ENCODE measurements at regions not wholly inside any gene's neighbourhood (a gene's known extent, or its start where the extent isn't known, plus 50 kb on each side); places are given as distances from the start of the nearest gene placed in this dataset.

DNA sequence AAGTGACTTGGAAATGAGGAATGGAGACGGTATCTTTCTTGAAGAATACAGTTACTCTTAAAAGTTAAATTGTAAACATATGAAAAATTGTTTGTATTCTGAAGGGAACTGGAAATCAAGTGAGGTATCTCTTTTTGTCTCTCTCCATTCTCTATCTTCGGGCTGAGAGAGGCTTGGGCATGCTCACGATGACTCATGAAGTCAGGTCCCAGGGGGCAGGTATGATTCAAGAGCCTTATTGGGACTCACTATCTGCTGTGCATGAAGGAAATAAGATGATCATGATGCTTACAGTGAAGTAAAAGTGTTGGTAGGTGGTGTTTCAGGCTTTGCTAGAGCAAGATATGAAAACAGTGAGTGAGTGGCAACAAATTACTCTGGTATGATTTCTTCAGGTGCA, 200.4 kb upstream of the PITX2 start:
- no peak overlapping the region for H3K27ac ChIP-seq (ENCODE audit: low read depth, low read length, poor library complexity, severe bottlenecking)
- DNase-seq (ENCODE audit: low spot score), result no peak
- ChIA-PET CTCF (ENCODE audit: unreplicated experiment) (no interaction called here), POLR2A (interaction anchor here (0.5 kb wide), 1 partner anchor 1762 kb away, joined by 3 read pairs; no protein-coding TSS in a partner anchor)
- H3K9me3 ChIP-seq (ENCODE audit: low read length), result no peaks in the 10 kb centered on the region
- H3K4me2 ChIP-seq (ENCODE audit: low read length), result no peak overlapping the region
- H3K4me3 ChIP-seq (ENCODE audit: low read depth, low read length, poor library complexity, severe bottlenecking), result no peak overlapping the region
- intact Hi-C loops (cut with micrococcal nuclease; ENCODE audit: unreplicated experiment), result no loop called here
- H2AFZ ChIP-seq (ENCODE audit: low read length), result no peak overlapping the region
- no peaks in the 10 kb centered on the region for H3K36me3 ChIP-seq (ENCODE audit: insufficient read depth, low read length)
- H3K79me2 ChIP-seq (ENCODE audit: insufficient read depth, low read depth, low read length), result no peaks in the 10 kb centered on the region
- no TSS peak for BruUV-seq (replicated peaks)
- H3K9me2 ChIP-seq (ENCODE audit: insufficient read depth, low read length), result no peaks in the 10 kb centered on the region
- no peaks in the 10 kb centered on the region for H4K20me1 ChIP-seq (ENCODE audit: insufficient read depth, low read length)
- TF ChIP-seq, protein P1, sequence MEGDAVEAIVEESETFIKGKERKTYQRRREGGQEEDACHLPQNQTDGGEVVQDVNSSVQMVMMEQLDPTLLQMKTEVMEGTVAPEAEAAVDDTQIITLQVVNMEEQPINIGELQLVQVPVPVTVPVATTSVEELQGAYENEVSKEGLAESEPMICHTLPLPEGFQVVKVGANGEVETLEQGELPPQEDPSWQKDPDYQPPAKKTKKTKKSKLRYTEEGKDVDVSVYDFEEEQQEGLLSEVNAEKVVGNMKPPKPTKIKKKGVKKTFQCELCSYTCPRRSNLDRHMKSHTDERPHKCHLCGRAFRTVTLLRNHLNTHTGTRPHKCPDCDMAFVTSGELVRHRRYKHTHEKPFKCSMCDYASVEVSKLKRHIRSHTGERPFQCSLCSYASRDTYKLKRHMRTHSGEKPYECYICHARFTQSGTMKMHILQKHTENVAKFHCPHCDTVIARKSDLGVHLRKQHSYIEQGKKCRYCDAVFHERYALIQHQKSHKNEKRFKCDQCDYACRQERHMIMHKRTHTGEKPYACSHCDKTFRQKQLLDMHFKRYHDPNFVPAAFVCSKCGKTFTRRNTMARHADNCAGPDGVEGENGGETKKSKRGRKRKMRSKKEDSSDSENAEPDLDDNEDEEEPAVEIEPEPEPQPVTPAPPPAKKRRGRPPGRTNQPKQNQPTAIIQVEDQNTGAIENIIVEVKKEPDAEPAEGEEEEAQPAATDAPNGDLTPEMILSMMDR (conservative IDR thresholded peaks at IDR 0.05; ENCODE audit: low read length), result no peak
- no peak for TF ChIP-seq EZH2phosphoT487 (IDR thresholded peaks at IDR 0.05; ENCODE audit: borderline replicate concordance, low read depth, low read length)
- H3K4me1 ChIP-seq (ENCODE audit: insufficient read depth, low read length, poor library complexity, severe bottlenecking), result no peaks in the 10 kb centered on the region

DNA sequence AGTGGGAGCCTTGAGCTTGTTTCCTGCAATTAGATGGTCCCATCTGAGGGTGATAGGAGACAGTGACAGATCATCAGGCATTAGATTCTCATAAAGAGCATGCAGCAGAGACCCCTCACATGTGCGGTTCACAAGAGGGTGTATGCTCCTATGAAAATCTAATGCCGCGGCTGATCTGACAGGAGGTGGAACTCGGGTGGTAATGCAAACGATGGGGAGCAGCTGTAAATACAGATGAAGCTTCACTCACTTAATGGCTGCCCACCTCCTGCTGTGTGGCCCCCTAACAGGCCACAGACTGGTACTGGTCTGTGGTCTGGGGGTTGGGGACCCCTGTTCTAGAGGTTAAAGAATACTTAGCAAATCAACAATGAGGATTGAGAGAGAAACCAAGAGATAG, 201.5 kb upstream of the PITX2 start:
- ChIA-PET CTCF (ENCODE audit: unreplicated experiment) (no interaction called here), POLR2A (interaction anchor here (0.6 kb wide), 1 partner anchor 29 kb away, joined by 3 read pairs; no protein-coding TSS in a partner anchor)
- Histone ChIP-seq H3K9me2 (ENCODE audit: insufficient read depth, low read length) (no peaks in the 10 kb centered on the region), H3K36me3 (ENCODE audit: insufficient read depth, low read length) (no peaks in the 10 kb centered on the region), H3K4me1 (ENCODE audit: insufficient read depth, low read length, poor library complexity, severe bottlenecking) (no peaks in the 10 kb centered on the region), H3K79me2 (ENCODE audit: insufficient read depth, low read depth, low read length) (no peaks in the 10 kb centered on the region), H2AFZ (ENCODE audit: low read length) (no peak overlapping the region), H3K4me3 (ENCODE audit: low read depth, low read length, poor library complexity, severe bottlenecking) (no peak overlapping the region), H3K4me2 (ENCODE audit: low read length) (no peak overlapping the region), H3K9me3 (ENCODE audit: low read length) (no peaks in the 10 kb centered on the region), H3K27ac (ENCODE audit: low read depth, low read length, poor library complexity, severe bottlenecking) (no peak overlapping the region), H4K20me1 (ENCODE audit: insufficient read depth, low read length) (no peaks in the 10 kb centered on the region)
- no TSS peak for BruUV-seq (replicated peaks)
- DNase-seq (ENCODE audit: low spot score), result no peak
- TF ChIP-seq EZH2phosphoT487 (IDR thresholded peaks at IDR 0.05; ENCODE audit: borderline replicate concordance, low read depth, low read length), result no peak
- TF ChIP-seq, protein P1 (conservative IDR thresholded peaks at IDR 0.05; ENCODE audit: low read length), result no peak
- intact Hi-C loops (cut with micrococcal nuclease; ENCODE audit: unreplicated experiment), result no loop called here

DNA sequence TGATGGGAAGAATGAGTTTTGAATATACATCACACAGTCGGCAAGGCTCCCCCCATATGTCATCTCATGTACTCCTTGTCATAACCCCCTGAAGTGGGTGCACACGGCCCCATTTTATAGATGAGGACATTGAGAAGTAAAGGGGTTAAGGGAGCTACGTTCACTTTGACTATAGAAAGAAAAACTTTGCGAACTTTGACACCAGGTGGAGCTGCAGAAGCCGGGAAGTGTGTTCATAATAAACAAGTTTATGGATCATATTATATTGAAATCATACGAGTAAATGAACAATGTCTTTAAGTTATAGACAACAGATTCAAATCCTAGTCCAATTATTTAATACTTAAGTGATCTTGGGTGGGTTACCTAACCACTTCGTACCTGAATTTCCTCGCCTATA, 203.8 kb upstream of the PITX2 start:
- no peaks in the 10 kb centered on the region for H3K4me1 ChIP-seq (ENCODE audit: insufficient read depth, low read length, poor library complexity, severe bottlenecking)
- no peaks in the 10 kb centered on the region for H3K9me3 ChIP-seq (ENCODE audit: low read length)
- no peaks in the 10 kb centered on the region for H3K9me2 ChIP-seq (ENCODE audit: insufficient read depth, low read length)
- H2AFZ ChIP-seq (ENCODE audit: low read length), result no peak overlapping the region
- no peaks in the 10 kb centered on the region for H3K36me3 ChIP-seq (ENCODE audit: insufficient read depth, low read length)
- CTCF ChIA-PET (ENCODE audit: unreplicated experiment), result no interaction called here
- no peaks in the 10 kb centered on the region for H3K79me2 ChIP-seq (ENCODE audit: insufficient read depth, low read depth, low read length)
- no TSS peak for BruUV-seq (replicated peaks)
- no peak for TF ChIP-seq EZH2phosphoT487 (IDR thresholded peaks at IDR 0.05; ENCODE audit: borderline replicate concordance, low read depth, low read length)
- TF ChIP-seq, protein P1 (conservative IDR thresholded peaks at IDR 0.05; ENCODE audit: low read length), result no peak
- no peaks in the 10 kb centered on the region for H4K20me1 ChIP-seq (ENCODE audit: insufficient read depth, low read length)
- no peak overlapping the region for H3K4me2 ChIP-seq (ENCODE audit: low read length)
- POLR2A ChIA-PET, result interaction anchor here (0.6 kb wide), 1 partner anchor 97 kb away, joined by 3 read pairs; no protein-coding TSS in a partner anchor
- intact Hi-C loops (cut with micrococcal nuclease; ENCODE audit: unreplicated experiment), result no loop called here
- H3K4me3 ChIP-seq (ENCODE audit: low read depth, low read length, poor library complexity, severe bottlenecking), result no peak overlapping the region
- no peak for DNase-seq (ENCODE audit: low spot score)
- H3K27ac ChIP-seq (ENCODE audit: low read depth, low read length, poor library complexity, severe bottlenecking), result no peak overlapping the region

Data from OCI-LY7 (cell line).